Upper lobe of left lung (tissue), 6 donors: ENCODE measurements at regions not wholly inside any gene's neighbourhood (a gene's known extent, or its start where the extent isn't known, plus 50 kb on each side); places are given as distances from the start of the nearest gene placed in this dataset.

Experiments used
- ATAC-seq, 2 donors: fragments of 200-7000 bp; cut with Tn5 transposase; one replicate each; pipeline ENCODE4 v1.9.1; 2022; ENCODE audit warnings: mild to moderate bottlenecking in 2 of 2, moderate library complexity in 2 of 2; ENCODE audit not compliant: low FRiP score in 2 of 2
- DNase-seq, 2 donors: peaks; one replicate each; pipeline ENCODE4 v3.0.0-alpha.2; 2019 to 2020
- H3K27ac ChIP-seq, 4 donors: fragments of 200-600 bp; sonication (generic); one replicate each; pipeline ENCODE4 v1.5.1; 2016 to 2019
- H3K27me3 ChIP-seq, 4 donors: fragments of 200-600 bp; sonication (generic); one replicate each; pipeline ENCODE4 v1.5.1; 2017 to 2019
- H3K36me3 ChIP-seq, 4 donors: fragments of 200-600 bp; sonication (generic); one replicate each; pipeline ENCODE4 v1.5.1; 2016 to 2019
- H3K4me1 ChIP-seq, 4 donors: fragments of 200-600 bp; sonication (generic); one replicate each; pipeline ENCODE4 v1.5.1; 2018 to 2019
- H3K4me3 ChIP-seq, 4 donors: fragments of 200-600 bp; sonication (generic); one replicate each; pipeline ENCODE4 v1.5.1; 2017 to 2019; ENCODE audit warnings: mild to moderate bottlenecking in 2 of 4, moderate library complexity in 1 of 4
- H3K9me3 ChIP-seq, 4 donors: fragments of 200-600 bp; sonication (generic); one replicate each; pipeline ENCODE4 v1.5.1; 2018 to 2019
- EP300 ChIP-seq, 4 donors: sonication (generic); formaldehyde crosslinking; IDR thresholded peaks; one replicate each; pipeline ENCODE4 v1.5.1; 2017; ENCODE audit warnings: antibody characterized with exemption in 4 of 4, control low read depth in 2 of 4
- POLR2A ChIP-seq, 4 donors: fragments of 450-650 bp; IDR thresholded peaks; one replicate each; pipeline ENCODE4 v1.5.1; 2016 to 2017; ENCODE audit warnings: antibody characterized with exemption in 4 of 4, mild to moderate bottlenecking in 2 of 4
- POLR2AphosphoS5 ChIP-seq, 2 donors: sonication (generic); formaldehyde crosslinking; IDR thresholded peaks; one replicate each; pipeline ENCODE4 v1.5.1; 2017; ENCODE audit warnings: antibody characterized with exemption in 2 of 2
- WGBS, 2 donors: methylation state at CpG; one replicate each; pipeline ENCODE4 v1.1.5; 2017 to 2018; 5-methylcytosine and 5-hydroxymethylcytosine counted together
- TF ChIP-seq, protein P1 (sequence below), 6 experiments: fragments of 450-650 bp in 4 of 6; fragments of 200-600 bp in 2 of 6; sonication (generic) in 2 of 6; IDR thresholded peaks; one replicate each; pipeline ENCODE4 v1.5.1; 2016 to 2019; ENCODE audit warnings: antibody characterized with exemption in 6 of 6
- donor health status: DM: no; HTN: no; CAD: no; lungs with moderate emphysema.
- donor health status: DM: no; HTN: yes; CAD: no; lungs with severe emphysema.

DNA sequence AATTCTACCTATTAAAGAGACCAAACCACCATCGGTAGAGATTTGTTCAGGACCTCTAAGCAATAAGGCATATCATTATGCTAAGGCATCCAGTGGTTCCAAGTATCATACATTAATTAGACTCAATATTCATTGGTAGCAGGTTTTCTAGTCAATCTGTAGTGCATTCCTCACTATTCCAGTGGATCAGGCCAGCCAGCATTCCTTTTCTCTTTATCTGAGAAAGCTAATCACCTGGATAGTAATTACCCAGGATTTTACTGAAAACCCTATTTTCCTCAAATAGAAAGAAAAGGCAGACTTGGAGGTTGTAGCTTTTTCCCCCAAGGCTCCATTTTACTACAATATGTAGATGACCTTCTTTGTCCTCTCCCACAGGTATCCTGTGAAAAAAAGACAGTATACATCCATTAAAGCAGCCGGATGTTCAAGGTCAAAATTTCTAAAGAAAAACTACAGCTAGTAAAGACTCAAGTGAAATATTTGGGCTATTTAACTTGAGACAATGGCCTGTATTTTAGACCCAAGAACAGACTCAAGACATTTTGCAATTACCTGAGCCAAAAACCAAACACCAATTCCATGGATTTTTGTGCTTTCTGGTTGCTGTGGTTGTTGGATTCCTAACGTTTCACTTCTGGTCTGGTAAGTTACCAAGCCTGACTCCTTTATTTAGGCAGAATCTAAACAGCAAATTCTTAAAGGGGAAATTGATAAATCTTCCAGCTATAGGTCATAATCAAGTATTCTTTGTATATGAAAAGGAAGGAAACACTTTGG is 149.1 kb upstream of the MOCS1 start:
- Histone ChIP-seq H3K27me3 (no peaks in the 10 kb centered on the region), H3K27ac (no peak overlapping the region), H3K4me3 (no peak overlapping the region), H3K4me1 (no peaks in the 10 kb centered on the region), H3K9me3 (no peaks in the 10 kb centered on the region), H3K36me3 (no peaks in the 10 kb centered on the region)
- DNase-seq (no peak), ATAC-seq (no peak)
- WGBS, 2 donors, result 68 to 87% methylated on average over 3 of the region's 3 CpGs
- TF ChIP-seq EP300 (IDR thresholded peaks at IDR 0.05), result no peak
- TF ChIP-seq, protein P1, sequence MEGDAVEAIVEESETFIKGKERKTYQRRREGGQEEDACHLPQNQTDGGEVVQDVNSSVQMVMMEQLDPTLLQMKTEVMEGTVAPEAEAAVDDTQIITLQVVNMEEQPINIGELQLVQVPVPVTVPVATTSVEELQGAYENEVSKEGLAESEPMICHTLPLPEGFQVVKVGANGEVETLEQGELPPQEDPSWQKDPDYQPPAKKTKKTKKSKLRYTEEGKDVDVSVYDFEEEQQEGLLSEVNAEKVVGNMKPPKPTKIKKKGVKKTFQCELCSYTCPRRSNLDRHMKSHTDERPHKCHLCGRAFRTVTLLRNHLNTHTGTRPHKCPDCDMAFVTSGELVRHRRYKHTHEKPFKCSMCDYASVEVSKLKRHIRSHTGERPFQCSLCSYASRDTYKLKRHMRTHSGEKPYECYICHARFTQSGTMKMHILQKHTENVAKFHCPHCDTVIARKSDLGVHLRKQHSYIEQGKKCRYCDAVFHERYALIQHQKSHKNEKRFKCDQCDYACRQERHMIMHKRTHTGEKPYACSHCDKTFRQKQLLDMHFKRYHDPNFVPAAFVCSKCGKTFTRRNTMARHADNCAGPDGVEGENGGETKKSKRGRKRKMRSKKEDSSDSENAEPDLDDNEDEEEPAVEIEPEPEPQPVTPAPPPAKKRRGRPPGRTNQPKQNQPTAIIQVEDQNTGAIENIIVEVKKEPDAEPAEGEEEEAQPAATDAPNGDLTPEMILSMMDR (IDR thresholded peaks at IDR 0.05), result no peak
- no peak for TF ChIP-seq POLR2A (IDR thresholded peaks at IDR 0.05)
- TF ChIP-seq POLR2AphosphoS5 (IDR thresholded peaks at IDR 0.05), result no peak

DNA sequence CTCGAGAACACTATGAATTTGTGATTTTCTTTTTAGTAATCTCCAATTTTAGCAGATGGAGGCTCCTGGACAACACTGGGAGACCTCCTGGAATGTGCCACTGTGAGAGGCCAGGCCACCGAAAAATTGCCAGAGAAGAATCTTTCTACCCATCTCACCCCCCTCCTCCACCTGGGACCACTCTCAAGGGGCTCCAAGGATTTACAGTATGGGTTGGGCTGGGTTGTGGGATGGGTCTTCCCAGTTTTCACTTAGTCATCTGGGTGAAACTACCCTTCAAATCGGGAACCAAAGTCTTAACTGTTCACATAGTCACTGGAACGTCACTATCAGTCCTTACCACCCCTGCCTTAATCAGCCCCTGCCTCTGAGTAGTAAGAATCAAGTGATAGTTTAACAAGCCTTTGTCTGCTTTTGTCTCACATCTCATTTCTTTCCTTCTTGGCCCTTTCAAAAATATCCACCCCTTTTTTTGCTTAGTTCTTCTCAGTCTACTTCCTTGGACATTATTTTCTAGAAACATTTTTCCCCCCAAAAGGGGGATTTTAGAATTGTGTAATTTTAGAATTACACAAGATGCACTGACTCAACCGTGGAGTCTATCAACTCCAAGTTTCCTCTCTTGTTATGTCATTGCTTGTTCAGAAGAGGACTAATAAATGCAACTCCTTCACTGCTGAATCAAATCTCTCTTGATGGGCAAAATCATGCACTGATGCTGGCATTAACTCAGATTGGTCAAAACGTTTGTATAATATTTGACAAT is 148.2 kb upstream of the MOCS1 start:
- H3K9me3 ChIP-seq, result no peaks in the 10 kb centered on the region
- TF ChIP-seq EP300 (IDR thresholded peaks at IDR 0.05), result no peak
- TF ChIP-seq POLR2A (IDR thresholded peaks at IDR 0.05), result no peak
- TF ChIP-seq, protein P1 (IDR thresholded peaks at IDR 0.05), result no peak
- TF ChIP-seq POLR2AphosphoS5 (IDR thresholded peaks at IDR 0.05), result no peak
- DNase-seq (no peak), ATAC-seq (no peak)
- H3K27me3 ChIP-seq, result no peaks in the 10 kb centered on the region
- H3K4me3 ChIP-seq, result no peak overlapping the region
- no peak overlapping the region for H3K27ac ChIP-seq
- no peaks in the 10 kb centered on the region for H3K4me1 ChIP-seq
- WGBS, 2 donors, result 58 to 64% methylated on average over 6 of the region's 6 CpGs
- no peaks in the 10 kb centered on the region for H3K36me3 ChIP-seq

GRCh38 chr6:40077736-40078135 is 143.5 kb upstream of the MOCS1 start:
- DNase-seq (no peak), ATAC-seq (no peak)
- Histone ChIP-seq H3K27ac (no peak overlapping the region), H3K36me3 (no peaks in the 10 kb centered on the region), H3K4me3 (no peak overlapping the region), H3K4me1 (no peaks in the 10 kb centered on the region), H3K9me3 (no peaks in the 10 kb centered on the region), H3K27me3 (no peaks in the 10 kb centered on the region)
- 72 to 79% methylated on average over 2 of the region's 2 CpGs for WGBS, 2 donors
- TF ChIP-seq, protein P1 (IDR thresholded peaks at IDR 0.05), result no peak

DNA sequence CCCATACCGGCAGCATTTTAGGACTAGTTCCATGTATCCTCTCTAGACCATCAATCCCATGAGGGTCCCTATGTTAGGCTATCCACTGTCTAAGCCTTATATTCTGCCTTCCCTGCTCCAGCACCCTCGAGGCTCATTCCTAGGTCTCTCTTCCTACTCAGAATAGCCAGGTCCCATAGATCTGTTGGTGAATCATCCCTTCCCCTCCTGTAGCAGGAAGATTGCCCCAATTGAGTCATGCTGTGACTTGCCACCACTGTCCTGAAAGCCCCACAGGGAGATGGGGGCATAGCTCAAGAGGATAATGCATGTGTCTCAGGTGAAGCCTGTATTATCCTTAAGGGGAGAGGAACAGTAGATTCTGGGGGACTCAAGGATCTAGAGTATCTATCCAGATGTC is 143.1 kb upstream of the MOCS1 start:
- Histone ChIP-seq H3K27ac (no peak overlapping the region), H3K4me1 (no peaks in the 10 kb centered on the region), H3K9me3 (no peaks in the 10 kb centered on the region), H3K36me3 (no peaks in the 10 kb centered on the region), H3K27me3 (no peaks in the 10 kb centered on the region), H3K4me3 (no peak overlapping the region)
- no peak for TF ChIP-seq POLR2A (IDR thresholded peaks at IDR 0.05)
- TF ChIP-seq, protein P1 (IDR thresholded peaks at IDR 0.05), result no peak
- no peak for TF ChIP-seq EP300 (IDR thresholded peaks at IDR 0.05)
- TF ChIP-seq POLR2AphosphoS5 (IDR thresholded peaks at IDR 0.05), result no peak
- no peak for ATAC-seq
- no peak for DNase-seq
- WGBS, 2 donors, result 73 to 74% methylated on average over 2 of the region's 2 CpGs
